HCT116 (cell line): ENCODE measurements at regions not wholly inside any gene's neighbourhood (a gene's known extent, or its start where the extent isn't known, plus 50 kb on each side); places are given as distances from the start of the nearest gene placed in this dataset.

ENCODE experiments used
- ATAC-seq: fragments of 200-7000 bp; cut with Tn5 transposase; 2 replicates; pipeline ENCODE4 v1.9.1; 2020; ENCODE audit warnings: mild to moderate bottlenecking, moderate library complexity
- BruUV-seq: library from RNA; stranded (reverse); fragments of 400-500 nt; replicated peaks from 2 replicates; lab custom pipeline; 2021; lab: Mats Ljungman, UMichigan
- CTCF ChIA-PET: fragments of 300-600 bp; sonication (Branson Sonifier 250); formaldehyde crosslinking; loops from one replicate; lab custom pipeline; 2021; ENCODE audit warnings: antibody characterized with exemption; lab: Charles Lee
- POLR2A ChIA-PET: fragments of 300-600, 350-600 bp; sonication (Branson Sonifier 250); formaldehyde crosslinking; loops from one replicate; lab custom pipeline; 2021; ENCODE audit warnings: antibody characterized with exemption; lab: Charles Lee
- RAD21 ChIA-PET, 2 experiments: fragments of 300-600 bp; sonication (Branson Sonifier 250); formaldehyde crosslinking; loops; one replicate each; lab custom pipeline; 2023; ENCODE audit warnings: low total read pairs in 2 of 2; ENCODE audit not compliant: uncharacterized antibody in 2 of 2, unreplicated experiment in 2 of 2, low non-redundant PET in 1 of 2; lab: Charles Lee
- DNase-seq: peaks from one replicate; pipeline ENCODE4 v3.0.0-alpha.2; 2010; ENCODE audit warnings: low read depth, low spot score
- H2AFZ ChIP-seq: fragments of 200-600 bp; shearing (Covaris generic), sonication (generic); 2 replicates; pipeline ENCODE4 v1.6.1; 2017; ENCODE audit warnings: low read depth, mixed run types, mixed read lengths, antibody characterized with exemption, low read length; ENCODE audit not compliant: poor library complexity, severe bottlenecking
- H3K27ac ChIP-seq: 2 replicates; pipeline ENCODE4 v1.5.1; 2012; ENCODE audit warnings: low read depth, low read length
- H3K27me3 ChIP-seq: fragments of 200-600 bp; sonication (generic); 2 replicates; pipeline ENCODE4 v1.6.1; 2016; ENCODE audit warnings: mixed run types, low read length, mixed read lengths; ENCODE audit not compliant: insufficient read depth
- H3K36me3 ChIP-seq, 2 experiments: fragments of 200-500 bp in 1 of 2; fragments of 200-600 bp in 1 of 2; sonication (Bioruptor generic) in 1 of 2; sonication (generic) in 1 of 2; 2 replicates each; pipeline versions ENCODE4 v1.5.1 to v1.6.1; 2014 to 2016; ENCODE audit warnings: low read length in 2 of 2, inconsistent platforms in 1 of 2, mixed read lengths in 1 of 2, mixed run types in 1 of 2; ENCODE audit not compliant: insufficient read depth in 2 of 2, control insufficient read depth in 1 of 2
- H3K4me1 ChIP-seq, 2 experiments: fragments of 200-600 bp in 1 of 2; sonication (generic) in 1 of 2; 2 replicates each; pipeline versions ENCODE4 v1.5.1 to v1.6.1; 2012 to 2017; ENCODE audit warnings: low read length in 2 of 2, inconsistent platforms in 1 of 2, mild to moderate bottlenecking in 1 of 2, mixed read lengths in 1 of 2, mixed run types in 1 of 2, moderate library complexity in 1 of 2; ENCODE audit not compliant: insufficient read depth in 2 of 2, control insufficient read depth in 1 of 2
- H3K4me2 ChIP-seq: fragments of 200-600 bp; sonication (generic); 2 replicates; pipeline ENCODE4 v1.6.1; 2017; ENCODE audit warnings: mixed run types, low read length, mixed read lengths
- H3K4me3 ChIP-seq, 2 experiments: fragments of 200-600 bp in 1 of 2; sonication (generic) in 1 of 2; replicated peaks in 1 of 2; 2 replicates each; pipeline ENCODE4 v1.5.1; 2011 to 2016; ENCODE audit warnings: low read length in 2 of 2, control low read depth in 1 of 2, low read depth in 1 of 2, mild to moderate bottlenecking in 1 of 2, mixed read lengths in 1 of 2, mixed run types in 1 of 2
- H3K79me2 ChIP-seq: fragments of 200-600 bp; sonication (generic); 2 replicates; pipeline ENCODE4 v1.6.1; 2017; ENCODE audit warnings: mild to moderate bottlenecking, mixed run types, low read length, moderate library complexity, mixed read lengths; ENCODE audit not compliant: insufficient read depth
- H3K9ac ChIP-seq: fragments of 200-600 bp; sonication (generic); 2 replicates; pipeline ENCODE4 v1.6.1; 2016; ENCODE audit warnings: low read length, mixed read lengths
- H3K9me2 ChIP-seq: fragments of 200-600 bp; sonication (generic), shearing (Covaris generic); 2 replicates; pipeline ENCODE4 v1.6.1; 2017; ENCODE audit warnings: mixed run types, mild to moderate bottlenecking, moderate library complexity; ENCODE audit not compliant: insufficient read depth
- H3K9me3 ChIP-seq, 2 experiments: fragments of 200-500 bp in 1 of 2; fragments of 200-600 bp in 1 of 2; sonication (Bioruptor generic) in 1 of 2; sonication (generic) in 1 of 2; 2 replicates each; pipeline ENCODE4 v1.6.1; 2014 to 2017; ENCODE audit warnings: low read length in 2 of 2, mixed read lengths in 2 of 2, inconsistent platforms in 1 of 2, low read depth in 1 of 2, mild to moderate bottlenecking in 1 of 2, mixed run types in 1 of 2, moderate library complexity in 1 of 2; ENCODE audit not compliant: control insufficient read depth in 1 of 2, insufficient read depth in 1 of 2
- H4K20me1 ChIP-seq: fragments of 200-600 bp; sonication (generic), shearing (Covaris generic); 2 replicates; pipeline ENCODE4 v1.6.1; 2017; ENCODE audit warnings: mixed run types, mild to moderate bottlenecking, moderate library complexity; ENCODE audit not compliant: insufficient read depth
- CTCF ChIP-seq, 3 experiments: fragments of 200-600 bp in 1 of 3; sonication (generic) in 1 of 3; IDR thresholded peaks in 2 of 3; conservative IDR thresholded peaks in 1 of 3; 2 replicates each; pipeline ENCODE4 v1.5.1; 2012 to 2017; ENCODE audit warnings: low read depth in 2 of 3, low read length in 2 of 3, antibody characterized with exemption in 1 of 3, borderline replicate concordance in 1 of 3, control low read depth in 1 of 3, mild to moderate bottlenecking in 1 of 3, mixed read lengths in 1 of 3, mixed run types in 1 of 3, moderate library complexity in 1 of 3; ENCODE audit not compliant: insufficient read depth in 1 of 3
- EZH2 ChIP-seq: fragments of 200-600 bp; sonication (generic); IDR thresholded peaks from 2 replicates; pipeline ENCODE4 v1.6.1; 2017; ENCODE audit warnings: antibody characterized with exemption, mixed run types
- EZH2phosphoT487 ChIP-seq: fragments of 200-600 bp; IDR thresholded peaks from 2 replicates; pipeline ENCODE4 v1.6.1; 2018; ENCODE audit warnings: antibody characterized with exemption, borderline replicate concordance
- REST ChIP-seq: IDR thresholded peaks from 2 replicates; pipeline ENCODE4 v1.6.1; 2012; ENCODE audit warnings: low read depth
- SIN3A ChIP-seq: IDR thresholded peaks from 2 replicates; pipeline ENCODE4 v1.6.1; 2012; ENCODE audit warnings: low read depth
- SP1 ChIP-seq: IDR thresholded peaks from 2 replicates; pipeline ENCODE4 v1.6.1; 2012; ENCODE audit warnings: low read depth
- SRF ChIP-seq: IDR thresholded peaks from 2 replicates; pipeline ENCODE4 v1.6.1; 2012; ENCODE audit warnings: low read depth
- TCF7L2 ChIP-seq: IDR thresholded peaks from 2 replicates; pipeline ENCODE4 v1.7.0; 2011; ENCODE audit warnings: borderline replicate concordance, inconsistent platforms; ENCODE audit not compliant: insufficient read depth, insufficient read length; ENCODE audit errors: extremely low read depth
- ZFX ChIP-seq: fragments of 450-650 bp; IDR thresholded peaks from 2 replicates; pipeline ENCODE4 v1.6.1; 2017
- intact Hi-C: fragments of 100-400 bp; cut with micrococcal nuclease; formaldehyde crosslinking; loops from 2 replicates; pipeline ENCODE4 v1.10.0; 2022
- TF ChIP-seq, protein P1 (sequence below): IDR thresholded peaks from 2 replicates; pipeline ENCODE4 v1.6.1; 2012

- Histone ChIP-seq H3K9me3 (no peaks in the 10 kb centered on the region), H2AFZ (no peak overlapping the region), H3K4me2 (no peak overlapping the region), H3K9ac (no peak overlapping the region), H3K27me3 (no peaks in the 10 kb centered on the region), H3K4me1 (no peaks in the 10 kb centered on the region), H3K27ac (no peak overlapping the region), H3K4me3 (no peak overlapping the region), H3K9me2 (no peaks in the 10 kb centered on the region), H4K20me1 (no peaks in the 10 kb centered on the region), H3K36me3 (no peaks in the 10 kb centered on the region), H3K79me2 (no peaks in the 10 kb centered on the region)
- DNase-seq (no peak), ATAC-seq (no peak)
- BruUV-seq = no TSS peak
- RAD21 ChIA-PET = no interaction called here
- intact Hi-C loops = no loop called here
- POLR2A ChIA-PET = no interaction called here
- CTCF ChIA-PET = no interaction called here
- TF ChIP-seq SP1 (no peak), EZH2phosphoT487 (no peak), SIN3A (no peak), ZFX (no peak)
- TF ChIP-seq, protein P1, sequence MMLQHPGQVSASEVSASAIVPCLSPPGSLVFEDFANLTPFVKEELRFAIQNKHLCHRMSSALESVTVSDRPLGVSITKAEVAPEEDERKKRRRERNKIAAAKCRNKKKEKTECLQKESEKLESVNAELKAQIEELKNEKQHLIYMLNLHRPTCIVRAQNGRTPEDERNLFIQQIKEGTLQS = no peak
These were observed 434.2 kb downstream of the ZIC1 start for GRCh38 chr3:147843331-147843730.

DNA sequence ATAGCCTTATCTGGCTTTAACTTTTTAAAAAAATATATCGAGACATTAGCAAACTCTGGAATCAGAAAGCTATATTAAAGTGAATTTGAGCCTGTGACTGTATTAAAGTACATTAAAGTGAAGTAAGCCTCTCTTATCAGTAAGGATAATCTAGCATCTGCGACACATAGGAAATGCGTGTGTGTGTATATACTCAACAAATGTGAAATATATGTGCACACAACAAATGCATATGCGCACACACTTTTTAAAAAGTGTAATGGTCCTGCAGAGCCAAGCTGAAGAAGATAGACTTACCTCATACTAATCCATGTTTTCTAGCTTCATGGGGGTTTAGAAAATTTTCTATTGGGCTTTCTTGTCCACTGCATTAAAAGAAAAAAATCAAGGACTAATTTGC lies 437.1 kb downstream of the ZIC1 start:
- Histone ChIP-seq H2AFZ (no peak overlapping the region), H3K4me2 (no peak overlapping the region), H3K9ac (no peak overlapping the region), H3K36me3 (no peaks in the 10 kb centered on the region), H3K27ac (no peak overlapping the region), H3K27me3 (no peaks in the 10 kb centered on the region), H3K9me3 (no peaks in the 10 kb centered on the region), H3K79me2 (no peaks in the 10 kb centered on the region), H4K20me1 (no peaks in the 10 kb centered on the region), H3K4me3 (no peak overlapping the region), H3K4me1 (no peaks in the 10 kb centered on the region), H3K9me2 (no peaks in the 10 kb centered on the region)
- ChIA-PET CTCF (no interaction called here), RAD21 (no interaction called here), POLR2A (no interaction called here)
- BruUV-seq = no TSS peak
- no peak for ATAC-seq
- intact Hi-C loops = no loop called here
- no peak for DNase-seq
- TF ChIP-seq SIN3A (no peak), SRF (no peak), CTCF (IDR thresholded peaks at IDR 0.05 in 2 of 3, conservative IDR thresholded peaks at IDR 0.05 in 1 of 3; ENCODE audit: borderline replicate concordance in 1 of 3, insufficient read depth in 1 of 3, low read depth in 2 of 3, low read length in 2 of 3) (no peak), TCF7L2 (no peak), EZH2 (no peak), SP1 (no peak), REST (no peak), EZH2phosphoT487 (no peak)
- TF ChIP-seq, protein P1 = no peak
